Endothelial cell of umbilical vein (primary cell): ENCODE measurements at regions not wholly inside any gene's neighbourhood (a gene's known extent, or its start where the extent isn't known, plus 50 kb on each side); places are given as distances from the start of the nearest gene placed in this dataset.

Experiments used
- BruUV-seq: library from RNA; stranded (reverse); fragments of 400-500 nt; replicated peaks from 2 replicates; lab custom pipeline; 2021; lab: Mats Ljungman, UMichigan
- CTCF ChIA-PET: fragments of 300-600, 350-600 bp; sonication (Branson Sonifier 250); formaldehyde crosslinking; loops from one replicate; lab custom pipeline; 2021; ENCODE audit warnings: antibody characterized with exemption, inconsistent platforms; lab: Charles Lee
- POLR2A ChIA-PET: fragments of 300-600, 350-600 bp; sonication (Branson Sonifier 250); formaldehyde crosslinking; loops from one replicate; lab custom pipeline; 2021; ENCODE audit warnings: antibody characterized with exemption, inconsistent platforms; lab: Charles Lee
- DNase-seq: peaks from one replicate; pipeline ENCODE4 v3.0.0-alpha.2; 2011; ENCODE audit warnings: low read depth, low spot score
- FAIRE-seq: peaks from 2 replicates; lab custom pipeline; 2011; peaks lifted over from hg19 to GRCh38; lab: Jason Lieb, UNC
- H2AFZ ChIP-seq: 2 replicates; pipeline ENCODE4 v1.6.0; 2012; ENCODE audit warnings: low read depth, low read length, control low read depth, inconsistent platforms
- H3K27ac ChIP-seq: 2 replicates; pipeline ENCODE4 v1.5.1; 2011; ENCODE audit warnings: low read depth, mild to moderate bottlenecking, control low read depth, low read length, moderate library complexity; ENCODE audit not compliant: insufficient read depth
- H3K27me3 ChIP-seq, 2 experiments: 2 replicates each; pipeline versions ENCODE4 v1.6.0 to v1.6.1; 2011; ENCODE audit warnings: low read length in 2 of 2, mixed read lengths in 1 of 2; ENCODE audit not compliant: control insufficient read depth in 2 of 2, insufficient read depth in 2 of 2
- H3K36me3 ChIP-seq, 2 experiments: 2 replicates in 1 of 2; 3 replicates in 1 of 2; pipeline ENCODE4 v1.5.1; 2011; ENCODE audit warnings: low read length in 2 of 2, mild to moderate bottlenecking in 1 of 2, moderate library complexity in 1 of 2; ENCODE audit not compliant: control insufficient read depth in 2 of 2, insufficient read depth in 2 of 2; ENCODE audit errors: extremely low read depth in 1 of 2
- H3K4me1 ChIP-seq: 3 replicates; pipeline ENCODE4 v1.5.1; 2011; ENCODE audit warnings: mild to moderate bottlenecking, low read length; ENCODE audit not compliant: control insufficient read depth, insufficient read depth; ENCODE audit errors: extremely low read depth
- H3K4me2 ChIP-seq: 2 replicates; pipeline ENCODE4 v1.6.1; 2011; ENCODE audit warnings: low read length, control low read depth, mixed read lengths; ENCODE audit not compliant: insufficient read depth
- H3K4me3 ChIP-seq, 3 experiments: fragments of 200-600 bp in 1 of 3; sonication (generic), shearing (Covaris generic) in 1 of 3; replicated peaks in 1 of 3; 2 replicates each; pipeline ENCODE4 v1.5.1; 2011 to 2016; ENCODE audit warnings: control low read depth in 3 of 3, low read length in 3 of 3, mild to moderate bottlenecking in 2 of 3, inconsistent platforms in 1 of 3, low read depth in 1 of 3, moderate library complexity in 1 of 3; ENCODE audit not compliant: insufficient read depth in 1 of 3
- H3K79me2 ChIP-seq: 2 replicates; pipeline ENCODE4 v1.6.0; 2012; ENCODE audit warnings: low read length, inconsistent platforms; ENCODE audit not compliant: control insufficient read depth, insufficient read depth
- H3K9ac ChIP-seq: replicated peaks from 2 replicates; pipeline ENCODE3; 2011; ENCODE audit warnings: low read length, control low read depth; ENCODE audit not compliant: insufficient read depth; ENCODE audit errors: extremely low read depth
- H3K9me1 ChIP-seq: replicated peaks from 3 replicates; pipeline ENCODE4 v1.6.0; 2011; ENCODE audit warnings: mild to moderate bottlenecking, low read length; ENCODE audit not compliant: control insufficient read depth, insufficient read depth; ENCODE audit errors: extremely low read depth
- H3K9me3 ChIP-seq: replicated peaks from 2 replicates; pipeline ENCODE4 v1.5.1; 2012; ENCODE audit warnings: low read length, inconsistent platforms; ENCODE audit not compliant: control insufficient read depth, insufficient read depth
- H4K20me1 ChIP-seq: replicated peaks from 2 replicates; pipeline ENCODE3; 2011; ENCODE audit warnings: mild to moderate bottlenecking, low read length; ENCODE audit not compliant: control insufficient read depth, insufficient read depth; ENCODE audit errors: extremely low read depth
- CTCF ChIP-seq, 2 donors: IDR thresholded peaks; 1 replicate in 1 of 2; 2 replicates in 1 of 2; pipeline ENCODE4 v1.5.1; 2011; ENCODE audit warnings: low read length in 2 of 2, mild to moderate bottlenecking in 2 of 2, moderate library complexity in 2 of 2, control low read depth in 1 of 2, inconsistent platforms in 1 of 2, low read depth in 1 of 2; ENCODE audit not compliant: insufficient read depth in 1 of 2; ENCODE audit errors: extremely low read depth in 1 of 2
- EZH2 ChIP-seq: IDR thresholded peaks from 2 replicates; pipeline ENCODE4 v1.6.1; 2012; ENCODE audit warnings: borderline replicate concordance, low read depth, mild to moderate bottlenecking, moderate library complexity, low read length, inconsistent platforms; ENCODE audit not compliant: severe bottlenecking
- FOS ChIP-seq: IDR thresholded peaks from 2 replicates; pipeline ENCODE4 v1.6.1; 2011; ENCODE audit warnings: mild to moderate bottlenecking, low read length, moderate library complexity, borderline replicate concordance; ENCODE audit not compliant: insufficient read depth
- GATA2 ChIP-seq: IDR thresholded peaks from 2 replicates; pipeline ENCODE4 v1.7.0; 2011; ENCODE audit warnings: low read depth, mild to moderate bottlenecking, moderate library complexity, mixed read lengths, low read length; ENCODE audit not compliant: insufficient read length, insufficient read depth
- JUN ChIP-seq: IDR thresholded peaks from 2 replicates; pipeline ENCODE4 v1.6.1; 2011; ENCODE audit warnings: borderline replicate concordance, low read depth; ENCODE audit not compliant: insufficient read length, insufficient read depth
- MAX ChIP-seq: IDR thresholded peaks from 2 replicates; pipeline ENCODE4 v1.6.1; 2011; ENCODE audit not compliant: insufficient read depth, insufficient read length
- MYC ChIP-seq: IDR thresholded peaks from one replicate; pipeline ENCODE4 v1.6.1; 2011; ENCODE audit warnings: mild to moderate bottlenecking, low read depth, low read length
- POLR2A ChIP-seq: IDR thresholded peaks from 2 replicates; pipeline ENCODE4 v1.6.1; 2012; ENCODE audit warnings: low read depth, mild to moderate bottlenecking, control low read depth, low read length
- POLR2AphosphoS5 ChIP-seq: IDR thresholded peaks from 2 replicates; pipeline ENCODE4 v1.6.1; 2012; ENCODE audit warnings: low read depth, mild to moderate bottlenecking, control low read depth, low read length, moderate library complexity; ENCODE audit not compliant: insufficient read depth
- dilution Hi-C: fragments of 300-500 bp; cut with MboI; formaldehyde crosslinking; loops from one replicate; pipeline ENCODE4 v1.15.0; 2019; ENCODE audit warnings: low sequenced_read_pairs; ENCODE audit not compliant: extremely low pct_ligation_motif_present
- intact Hi-C: fragments of 100-400 bp; cut with micrococcal nuclease; formaldehyde crosslinking; loops from one replicate; pipeline ENCODE4 v1.10.0; 2022

- no peak for FAIRE-seq
- POLR2A ChIA-PET = no interaction called here
- H3K9me1 ChIP-seq = no peaks in the 10 kb centered on the region
- CTCF ChIA-PET = no interaction called here
- no peak overlapping the region for H3K4me3 ChIP-seq
- no peak overlapping the region for H2AFZ ChIP-seq
- no peaks in the 10 kb centered on the region for H4K20me1 ChIP-seq
- intact Hi-C loops = no loop called here
- no peak overlapping the region for H3K27ac ChIP-seq
- dilution Hi-C loops = no loop called here
- H3K9me3 ChIP-seq = no peaks in the 10 kb centered on the region
- no peaks in the 10 kb centered on the region for H3K4me1 ChIP-seq
- H3K36me3 ChIP-seq = no peaks in the 10 kb centered on the region
- TF ChIP-seq POLR2AphosphoS5 (no peak), POLR2A (no peak), JUN (no peak), MAX (no peak), FOS (no peak), GATA2 (no peak), MYC (no peak), EZH2 (no peak), CTCF (IDR thresholded peaks at IDR 0.05; ENCODE audit: extremely low read depth in 1 of 2, insufficient read depth in 1 of 2, low read depth in 1 of 2, low read length in 2 of 2) (no peak)
- no peak overlapping the region for H3K9ac ChIP-seq
- H3K4me2 ChIP-seq = no peak overlapping the region
- no peak for DNase-seq
- no TSS peak for BruUV-seq
- H3K27me3 ChIP-seq = no peaks in the 10 kb centered on the region
- no peaks in the 10 kb centered on the region for H3K79me2 ChIP-seq
Measured at GRCh38 chr17:73765824-73766563, 121.7 kb upstream of the SDK2 start.
